GM21825 (cell line): ENCODE measurements at regions not wholly inside any gene's neighbourhood (a gene's known extent, or its start where the extent isn't known, plus 50 kb on each side); places are given as distances from the start of the nearest gene placed in this dataset.

Experiments used
- ATAC-seq: cut with Tn5 transposase; IDR thresholded peaks from one replicate; pipeline ENCODE4 v1.9.1; 2021; ENCODE audit warnings: mild to moderate bottlenecking, moderate library complexity; ENCODE audit not compliant: unreplicated experiment

DNA sequence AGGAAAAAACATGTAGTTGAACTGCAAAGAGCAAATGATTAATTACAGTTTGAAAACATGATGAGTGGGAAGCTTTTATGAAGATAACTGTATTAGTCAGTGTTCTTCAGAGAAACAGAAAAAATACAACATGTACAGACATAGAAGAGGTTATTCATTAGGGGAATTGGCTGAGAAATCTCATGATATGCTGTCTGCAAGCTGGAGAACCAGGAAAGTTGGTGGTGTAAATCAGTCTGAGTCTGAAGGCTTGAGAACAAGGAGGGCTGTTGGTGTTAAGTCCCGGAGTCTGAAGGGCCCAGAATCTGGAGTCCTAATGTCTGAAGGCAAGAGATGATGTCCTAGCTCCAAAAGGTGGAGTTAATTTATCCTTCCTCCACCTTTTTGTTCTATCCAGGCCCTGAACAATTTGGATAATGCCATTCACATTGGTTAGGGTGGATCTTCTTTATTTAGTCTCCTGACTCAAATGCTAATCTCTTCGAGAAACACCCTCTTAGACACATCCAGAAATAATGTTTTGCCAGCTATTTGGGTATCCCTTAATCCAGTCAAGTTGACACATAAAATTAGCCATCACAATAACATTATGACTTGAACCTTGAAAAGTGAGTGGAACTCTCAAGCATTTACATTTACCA lies 672.9 kb upstream of the PTBP2 start:
- no peak for ATAC-seq

DNA sequence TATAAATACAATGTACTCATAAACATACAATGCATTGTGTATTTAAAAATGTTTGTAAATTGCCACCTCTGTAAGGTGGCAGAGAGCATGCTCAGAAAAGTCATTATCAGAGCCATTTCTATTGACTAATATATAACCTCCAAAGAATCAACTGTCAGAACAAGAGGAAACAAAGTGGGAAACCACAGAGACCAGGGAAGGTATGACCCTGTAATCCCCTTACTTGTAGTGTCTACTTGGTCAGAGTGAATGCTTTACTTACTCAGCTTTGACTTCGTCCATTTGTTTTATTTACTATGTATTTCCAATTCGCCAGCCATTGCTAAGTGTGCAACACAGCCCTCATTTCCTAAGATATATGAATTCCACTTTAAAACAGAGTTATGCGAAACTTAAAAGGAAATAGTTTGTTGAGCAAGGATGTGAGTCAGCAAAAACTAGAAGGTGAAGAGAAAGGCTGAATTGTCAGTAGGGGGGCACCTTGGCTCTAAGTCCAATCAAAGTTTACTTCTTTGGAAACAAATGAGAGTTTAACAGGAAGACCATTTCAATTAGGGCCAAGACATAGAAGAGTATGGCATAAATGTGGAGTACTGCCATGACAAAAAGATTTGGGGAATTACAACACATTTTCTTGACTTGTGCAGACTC lies 671.7 kb upstream of the PTBP2 start:
- no peak for ATAC-seq

DNA sequence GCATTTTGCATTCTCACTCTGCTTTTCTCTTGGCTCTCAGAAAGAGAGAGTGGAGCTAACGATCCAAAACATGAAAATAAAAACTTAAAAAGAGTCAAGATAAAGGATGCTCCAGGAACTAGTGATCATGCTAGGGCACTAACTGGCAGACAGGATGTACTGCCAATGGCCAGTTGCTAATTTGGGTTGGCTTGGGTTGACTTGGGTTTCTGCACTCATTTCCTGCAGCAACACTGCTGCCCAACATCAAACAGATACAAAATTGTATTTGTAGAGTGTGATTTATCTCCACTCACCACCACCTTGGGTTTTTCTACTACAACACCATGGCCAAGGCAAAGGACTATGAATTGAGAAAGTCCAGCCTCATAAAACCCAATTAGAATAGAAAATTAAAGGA lies 662.3 kb upstream of the PTBP2 start:
- no peak for ATAC-seq

DNA sequence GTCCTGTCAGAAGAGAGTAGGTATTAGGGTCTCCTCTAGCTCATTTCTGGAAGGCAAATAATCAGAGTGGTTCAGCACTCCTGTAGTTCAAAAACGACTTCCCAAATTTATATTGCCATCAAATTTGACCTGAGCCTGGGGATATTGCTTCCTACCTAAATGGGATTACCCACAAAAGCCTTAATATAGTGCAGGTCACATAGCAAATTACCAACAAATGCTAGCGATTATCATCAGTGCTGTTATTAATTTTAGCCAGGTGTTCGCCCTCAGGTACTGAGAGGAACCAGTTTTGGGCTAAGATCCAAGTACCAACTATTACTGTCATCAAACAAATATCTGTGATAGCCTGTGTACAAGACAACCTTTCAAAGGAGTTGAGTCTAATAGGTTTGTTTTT lies 661.8 kb upstream of the PTBP2 start:
- ATAC-seq: no peak

DNA sequence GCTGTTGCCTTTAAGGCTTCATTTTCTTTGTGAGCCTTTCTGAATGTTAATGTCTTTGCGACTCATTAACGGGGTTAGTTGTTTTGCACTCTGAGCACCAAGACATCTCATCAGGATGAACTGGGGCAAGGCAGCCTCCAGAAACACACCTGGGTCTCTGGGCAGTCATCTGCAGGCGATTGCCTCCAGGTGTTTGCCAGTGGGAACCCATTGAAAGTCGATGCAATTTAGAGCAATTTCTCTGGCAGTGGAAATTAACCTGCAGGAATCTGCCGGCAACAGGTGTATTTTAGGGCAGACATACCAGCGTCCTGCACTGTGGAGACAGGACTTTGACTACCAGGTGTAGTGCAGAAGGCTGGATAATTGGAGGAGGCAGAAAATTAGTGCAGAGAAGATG lies 661.0 kb upstream of the PTBP2 start:
- no peak for ATAC-seq

DNA sequence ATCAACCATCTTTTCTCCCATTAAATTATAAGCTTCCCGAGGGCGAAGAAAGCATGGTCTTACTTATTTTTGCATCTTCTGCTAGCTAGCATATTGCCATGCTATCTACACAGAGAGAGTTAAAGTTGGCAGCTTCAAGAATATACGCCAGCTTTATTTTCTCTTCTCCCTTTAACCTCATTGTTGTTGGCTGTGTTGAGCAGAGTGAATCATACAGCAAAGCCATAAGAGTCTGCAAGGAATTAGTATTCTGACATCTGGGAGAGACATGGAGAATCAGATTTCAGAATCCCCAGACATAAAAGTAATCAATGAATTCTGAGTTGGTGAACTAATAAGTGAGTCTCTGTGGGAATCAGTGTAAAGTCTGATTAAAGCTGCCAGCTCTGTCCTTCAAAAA lies 649.6 kb upstream of the PTBP2 start:
- no peak for ATAC-seq

DNA sequence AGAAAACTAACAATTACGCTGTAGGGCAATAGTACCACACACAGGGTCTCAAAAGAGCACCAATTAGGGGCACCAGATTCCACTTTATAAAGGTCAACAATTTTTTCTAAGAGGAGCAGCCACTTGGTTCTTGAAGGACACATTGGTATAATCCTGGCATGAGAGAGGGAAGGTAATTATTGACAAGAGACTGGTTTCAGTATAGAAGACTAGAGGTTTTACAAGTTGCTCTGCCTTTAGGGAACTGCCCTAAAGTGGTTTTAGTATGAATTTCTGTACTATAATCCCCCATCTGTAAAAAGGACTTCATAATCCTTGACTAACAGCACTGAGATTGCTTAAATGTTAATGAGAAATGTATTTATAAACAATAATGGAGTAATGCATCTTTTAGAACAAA lies 648.5 kb upstream of the PTBP2 start:
- ATAC-seq: no peak

DNA sequence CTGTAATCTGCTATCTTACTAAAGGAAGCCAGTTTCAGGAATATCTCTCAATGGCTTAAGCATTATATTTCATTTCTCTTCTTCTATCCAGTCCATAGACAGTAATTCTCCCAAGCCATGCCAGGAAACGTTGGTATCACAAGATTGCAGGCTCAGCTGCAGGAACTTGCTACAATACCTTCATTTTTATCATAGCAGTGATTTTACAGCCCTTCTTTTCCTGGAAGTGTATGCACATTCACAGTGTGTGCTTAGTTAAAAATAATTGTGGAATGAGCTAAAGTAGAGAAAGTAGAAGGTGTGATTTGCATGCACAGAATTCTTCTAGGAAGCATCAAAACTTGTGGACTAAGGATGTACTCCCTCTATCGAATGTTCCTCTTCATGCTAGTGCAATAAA lies 647.2 kb upstream of the PTBP2 start:
- ATAC-seq: no peak

DNA sequence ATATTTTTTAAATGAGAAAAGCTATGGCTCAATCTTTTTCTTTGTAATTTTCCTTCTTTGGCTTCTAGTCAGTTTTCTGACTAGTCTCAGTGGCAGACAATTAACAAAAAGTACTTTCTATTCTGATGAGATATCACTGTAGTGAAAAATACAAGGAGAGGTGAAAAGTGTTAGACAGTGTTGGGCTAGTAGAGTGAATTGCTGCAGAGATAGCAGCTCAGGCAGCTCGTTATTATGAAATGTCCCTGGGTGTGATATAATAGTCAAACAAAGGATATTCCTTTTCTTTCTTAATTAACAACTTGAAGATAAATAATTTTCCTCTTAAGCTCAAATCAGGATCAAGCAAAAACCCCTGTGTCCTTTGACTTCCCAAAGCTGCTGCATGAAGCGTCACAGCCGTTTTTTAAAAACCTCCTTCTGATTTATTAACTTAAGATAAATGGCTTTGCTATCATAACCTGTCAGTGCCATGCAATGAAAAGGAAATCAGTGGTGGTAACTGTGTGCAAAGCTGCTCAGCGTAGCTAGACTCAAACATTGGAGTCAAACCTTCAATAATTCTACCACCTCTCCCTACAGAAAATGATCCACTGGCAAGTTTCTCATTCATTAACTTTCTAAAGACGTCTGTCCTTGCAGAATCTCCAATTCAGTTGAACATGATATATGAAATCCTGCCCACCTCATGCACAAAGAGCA lies 646.6 kb upstream of the PTBP2 start:
- ATAC-seq: no peak

DNA sequence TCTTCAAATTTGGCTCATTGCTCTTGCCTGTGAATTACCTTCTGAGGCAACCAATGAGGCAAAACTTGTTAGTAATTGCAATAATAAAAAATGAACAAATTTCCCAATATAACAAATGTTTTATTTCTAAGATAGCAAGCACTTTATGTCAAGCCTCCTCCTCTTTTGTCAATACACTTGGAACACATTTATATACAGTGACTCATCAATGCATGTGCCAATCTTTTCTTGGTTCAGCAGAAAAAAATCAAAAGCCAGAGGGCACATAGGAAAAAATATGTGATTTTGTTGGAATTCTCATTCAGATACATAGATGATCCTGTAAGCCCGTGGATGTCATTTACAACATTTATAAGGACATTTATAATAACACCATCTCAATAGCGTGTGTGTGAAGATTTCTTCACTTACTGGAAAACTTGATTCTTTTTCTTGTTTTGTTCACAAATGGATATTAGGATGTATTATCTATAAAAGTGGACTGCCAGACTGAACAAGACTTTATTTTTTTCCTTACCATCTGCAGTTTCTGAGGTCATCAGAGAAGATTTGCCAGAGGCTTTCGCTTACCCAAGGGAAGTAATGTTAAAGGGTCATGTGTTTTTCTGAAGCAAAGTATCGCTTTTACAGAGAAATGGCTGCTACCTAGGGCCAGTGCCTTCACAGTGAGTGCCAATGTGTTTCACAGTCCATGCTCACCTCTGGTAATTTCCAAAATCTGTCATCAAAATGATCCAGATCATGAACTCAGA lies 645.7 kb upstream of the PTBP2 start:
- no peak for ATAC-seq

DNA sequence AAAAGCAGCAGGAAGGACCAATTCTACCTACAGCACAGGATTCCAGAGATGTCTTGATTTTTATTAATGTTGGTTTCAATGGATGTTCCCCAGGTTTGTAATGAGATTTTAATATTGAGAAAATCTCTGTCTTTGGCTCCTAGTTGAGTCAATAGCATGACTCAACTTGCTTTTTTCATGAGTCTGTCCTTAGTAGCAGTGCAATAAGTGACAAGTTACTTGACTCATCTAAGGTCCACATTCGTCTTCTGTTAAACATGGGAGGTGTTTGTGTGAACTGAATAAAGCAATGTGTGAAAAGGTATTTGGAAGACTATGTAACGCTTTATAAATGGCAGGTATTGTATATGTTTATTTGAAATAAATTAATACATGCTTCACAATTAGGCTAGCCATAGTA lies 645.0 kb upstream of the PTBP2 start:
- no peak for ATAC-seq

DNA sequence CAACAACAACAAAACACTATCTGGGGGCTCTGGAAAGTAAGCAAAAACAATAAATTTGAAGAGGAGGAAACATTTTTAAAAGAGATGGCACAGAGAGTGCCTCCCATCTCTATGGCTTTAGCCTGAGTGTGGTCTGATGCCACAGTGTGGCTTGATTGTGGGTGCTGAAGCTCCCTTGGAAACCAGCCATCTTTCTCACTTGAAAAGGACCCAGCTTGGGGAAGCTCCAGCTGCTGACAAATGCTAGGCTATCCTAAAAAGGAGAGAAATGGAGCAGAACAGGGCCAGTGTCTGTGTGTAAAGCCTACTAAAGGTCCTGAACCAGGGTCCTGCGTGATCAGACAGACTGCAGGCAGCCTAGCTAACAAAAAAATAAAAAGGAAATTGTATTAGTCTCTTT lies 642.0 kb upstream of the PTBP2 start:
- no peak for ATAC-seq

DNA sequence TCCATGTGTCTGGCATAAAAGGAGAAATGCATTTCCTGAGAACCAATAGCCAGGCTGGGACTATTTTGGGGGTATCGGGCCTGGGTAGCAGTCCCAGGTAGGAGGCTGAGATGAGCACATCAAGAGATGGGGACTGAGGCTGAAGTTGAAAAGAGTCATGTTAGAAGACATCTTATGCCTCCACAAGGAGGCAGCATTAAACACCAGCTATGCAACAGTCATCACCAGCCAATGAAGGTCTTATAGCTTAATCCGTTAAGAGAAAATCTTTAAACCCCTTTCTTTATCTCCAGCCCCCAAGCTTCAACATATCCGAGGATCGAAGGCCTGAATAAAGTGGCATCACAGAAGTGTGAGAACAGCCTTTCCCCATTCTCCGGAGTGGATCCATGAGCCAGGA lies 640.7 kb upstream of the PTBP2 start:
- ATAC-seq: no peak

DNA sequence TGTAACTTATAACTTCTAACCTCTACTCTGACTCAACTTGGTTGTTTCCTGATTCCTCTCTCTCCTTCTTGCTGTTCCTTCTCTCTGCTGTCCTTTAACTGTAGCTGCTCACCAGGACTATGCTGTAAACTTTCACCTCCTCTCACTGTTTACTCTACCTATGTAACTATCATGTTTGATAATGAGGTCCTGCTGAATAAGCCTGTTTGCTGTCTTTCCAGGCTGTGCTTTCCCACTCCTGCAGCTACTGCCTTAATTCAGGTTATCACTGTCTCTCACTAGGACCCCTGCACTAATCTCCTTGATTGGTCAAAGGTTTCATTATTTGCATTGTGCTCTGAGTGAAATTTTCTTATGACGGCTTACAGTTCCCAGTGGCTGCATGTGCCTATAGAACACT lies 633.9 kb upstream of the PTBP2 start:
- no peak for ATAC-seq

DNA sequence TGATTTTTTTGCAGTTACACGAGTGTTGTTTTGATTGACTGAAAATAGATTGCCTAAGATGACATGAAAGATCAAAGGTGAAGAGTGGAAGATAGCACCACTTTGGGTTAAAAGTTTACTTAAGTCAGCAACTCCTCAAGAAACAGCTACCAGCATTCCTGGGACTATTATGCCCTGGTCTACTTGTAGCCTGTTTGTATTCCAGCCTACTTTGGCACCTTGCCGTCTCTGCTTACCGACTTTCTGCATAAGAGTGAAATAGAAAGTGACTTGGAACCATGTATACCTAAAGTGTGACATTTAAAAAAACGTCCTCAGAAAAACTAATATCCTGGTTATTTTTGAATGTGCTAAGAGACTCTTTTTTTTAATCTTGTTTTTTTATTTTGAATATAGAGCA lies 631.5 kb upstream of the PTBP2 start:
- ATAC-seq: no peak

DNA sequence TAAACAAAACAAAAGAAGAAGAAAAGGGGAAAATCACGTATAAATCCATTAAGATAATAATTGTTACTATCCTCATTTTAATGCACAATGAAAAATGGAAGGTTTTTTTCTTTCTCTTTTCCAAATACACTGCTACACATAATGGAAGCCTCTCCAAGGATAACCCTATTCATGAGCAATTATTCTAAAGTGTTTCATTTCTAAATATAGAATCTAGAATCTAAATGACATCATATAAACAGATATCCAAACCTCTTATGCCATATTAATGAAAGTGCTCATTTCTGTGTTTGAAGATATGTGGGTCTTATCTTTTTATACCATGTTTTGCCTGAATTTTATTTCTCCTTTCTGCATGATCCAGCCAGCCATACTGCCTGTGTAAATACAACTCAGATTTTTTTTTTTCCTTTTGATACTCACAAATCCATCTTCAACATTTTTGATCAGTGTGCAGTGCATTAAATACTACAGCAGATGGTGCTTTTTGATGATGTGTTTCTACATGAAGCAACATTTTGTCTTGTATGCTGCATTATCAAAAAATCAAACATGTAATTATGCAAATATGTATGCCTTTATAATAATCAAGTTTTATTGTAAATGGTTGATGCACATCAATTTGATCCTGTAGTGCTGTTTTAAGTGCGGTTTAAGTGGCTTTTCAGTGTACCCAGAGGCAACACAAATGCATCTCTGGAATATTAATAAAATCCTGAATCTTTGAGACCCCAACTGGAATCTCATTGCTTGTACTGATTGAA lies 625.6 kb upstream of the PTBP2 start:
- no peak for ATAC-seq

DNA sequence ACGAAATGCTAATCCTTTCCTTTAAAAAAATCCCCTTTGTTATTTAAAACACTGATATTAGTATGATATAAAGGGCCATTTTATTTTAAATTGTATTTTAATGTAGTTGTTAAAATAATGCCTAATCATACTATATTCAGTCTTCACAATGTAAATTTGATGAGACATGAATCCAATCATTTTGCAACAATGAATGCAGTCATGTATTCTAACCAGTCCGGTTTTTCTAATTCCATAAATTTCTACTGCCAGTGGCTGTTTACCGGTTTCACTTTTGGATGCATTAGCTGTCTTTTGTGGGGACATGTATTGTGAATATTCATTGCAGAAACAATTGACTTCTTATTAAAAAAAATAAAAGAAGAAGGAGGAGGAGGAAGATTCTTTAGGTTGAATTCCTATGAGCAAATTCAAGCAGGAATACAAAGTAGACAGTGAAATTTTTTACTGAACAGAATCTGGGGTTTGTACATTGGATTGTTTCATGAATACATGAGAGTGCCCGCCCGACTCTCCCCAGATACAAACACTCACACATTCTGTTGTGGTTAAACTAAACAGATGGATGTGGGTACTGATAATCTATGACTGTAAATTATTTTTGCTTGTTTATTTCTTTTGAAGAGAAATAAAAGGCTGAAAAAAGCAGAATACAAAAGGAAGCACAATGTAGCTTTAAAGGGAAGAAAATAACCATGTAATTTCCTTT lies 624.8 kb upstream of the PTBP2 start:
- ATAC-seq: no peak

DNA sequence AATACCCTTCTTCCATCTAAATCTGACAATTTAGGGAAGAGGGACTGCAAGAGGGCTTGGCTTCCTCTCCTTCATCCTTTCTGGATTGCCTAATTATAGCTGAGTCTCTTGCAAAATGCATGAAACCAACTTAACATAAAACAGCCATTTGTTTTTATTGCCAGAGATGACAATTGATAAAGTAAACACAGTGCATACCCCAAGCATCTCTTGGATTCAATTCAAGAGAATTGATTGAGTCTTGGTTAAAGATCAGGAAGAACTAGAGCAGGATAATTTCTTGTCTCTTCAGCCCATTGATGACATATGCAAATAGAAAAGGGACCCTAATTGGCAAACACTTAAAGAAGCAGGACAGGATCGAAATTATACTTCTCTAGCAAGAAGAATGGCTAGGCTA lies 617.1 kb upstream of the PTBP2 start:
- ATAC-seq: no peak

DNA sequence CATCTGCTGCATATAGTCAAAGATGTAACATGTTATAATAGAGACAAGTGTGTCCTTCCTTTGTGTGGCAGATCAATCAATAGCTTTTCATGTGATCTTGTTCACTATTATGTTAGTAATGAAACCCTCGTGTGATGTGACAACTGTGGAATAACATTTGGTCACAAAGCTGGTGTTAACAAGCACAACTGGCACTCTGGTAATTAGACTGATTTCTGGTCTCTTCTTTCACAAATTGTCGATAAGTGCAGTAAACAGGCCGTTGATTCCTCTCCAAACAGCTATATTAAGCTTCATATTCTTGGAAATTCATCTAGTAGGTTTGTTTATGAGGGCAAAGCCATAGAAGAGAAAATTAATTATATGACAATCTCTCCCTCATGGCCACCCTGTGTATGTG lies 616.7 kb upstream of the PTBP2 start:
- ATAC-seq: no peak

DNA sequence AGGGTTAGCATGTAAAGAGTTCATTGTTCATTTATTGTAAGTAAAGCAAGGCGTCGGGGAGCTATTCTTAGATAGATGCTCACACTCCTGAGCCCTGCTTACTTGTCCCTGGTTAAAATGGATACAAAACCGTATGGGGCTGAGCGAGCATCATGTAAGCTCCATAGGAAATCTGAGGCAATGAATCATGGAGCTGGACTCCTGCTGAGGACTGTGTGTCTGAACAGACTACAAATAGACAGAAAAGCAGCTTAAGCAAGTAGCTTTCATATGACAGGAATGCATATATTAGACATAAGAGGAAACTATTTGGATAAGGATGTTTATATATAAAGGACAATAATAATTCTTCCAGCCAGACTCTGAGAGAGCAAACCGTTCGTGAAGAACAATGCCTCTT lies 604.9 kb upstream of the PTBP2 start:
- ATAC-seq: no peak
